OCI-LY7 (cell line): ENCODE measurements at regions not wholly inside any gene's neighbourhood (a gene's known extent, or its start where the extent isn't known, plus 50 kb on each side); places are given as distances from the start of the nearest gene placed in this dataset.

Source experiments
- EZH2phosphoT487 ChIP-seq: fragments of 200-600 bp; sonication (generic); IDR thresholded peaks from 2 replicates; pipeline ENCODE4 v1.6.1; 2018; ENCODE audit warnings: low read depth, borderline replicate concordance, mild to moderate bottlenecking, mixed run types, antibody characterized with exemption, low read length, moderate library complexity, mixed read lengths
- TF ChIP-seq, protein P1 (sequence below): fragments of 200-600 bp; sonication (generic); conservative IDR thresholded peaks from 2 replicates; pipeline ENCODE4 v1.5.1; 2014; ENCODE audit warnings: mild to moderate bottlenecking, antibody characterized with exemption, low read length, moderate library complexity, mixed read lengths

- TF ChIP-seq, protein P1, sequence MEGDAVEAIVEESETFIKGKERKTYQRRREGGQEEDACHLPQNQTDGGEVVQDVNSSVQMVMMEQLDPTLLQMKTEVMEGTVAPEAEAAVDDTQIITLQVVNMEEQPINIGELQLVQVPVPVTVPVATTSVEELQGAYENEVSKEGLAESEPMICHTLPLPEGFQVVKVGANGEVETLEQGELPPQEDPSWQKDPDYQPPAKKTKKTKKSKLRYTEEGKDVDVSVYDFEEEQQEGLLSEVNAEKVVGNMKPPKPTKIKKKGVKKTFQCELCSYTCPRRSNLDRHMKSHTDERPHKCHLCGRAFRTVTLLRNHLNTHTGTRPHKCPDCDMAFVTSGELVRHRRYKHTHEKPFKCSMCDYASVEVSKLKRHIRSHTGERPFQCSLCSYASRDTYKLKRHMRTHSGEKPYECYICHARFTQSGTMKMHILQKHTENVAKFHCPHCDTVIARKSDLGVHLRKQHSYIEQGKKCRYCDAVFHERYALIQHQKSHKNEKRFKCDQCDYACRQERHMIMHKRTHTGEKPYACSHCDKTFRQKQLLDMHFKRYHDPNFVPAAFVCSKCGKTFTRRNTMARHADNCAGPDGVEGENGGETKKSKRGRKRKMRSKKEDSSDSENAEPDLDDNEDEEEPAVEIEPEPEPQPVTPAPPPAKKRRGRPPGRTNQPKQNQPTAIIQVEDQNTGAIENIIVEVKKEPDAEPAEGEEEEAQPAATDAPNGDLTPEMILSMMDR: no peak
- no peak for TF ChIP-seq EZH2phosphoT487
These were observed 104.0 kb downstream of the TFAP2A start for GRCh38 chr6:10310826-10311225.
